BE2C (cell line): ENCODE measurements at regions not wholly inside any gene's neighbourhood (a gene's known extent, or its start where the extent isn't known, plus 50 kb on each side); places are given as distances from the start of the nearest gene placed in this dataset.

ENCODE experiments used
- DNase-seq: peaks from one replicate; pipeline ENCODE4 v3.0.0-alpha.2; 2020
- H3K27me3 ChIP-seq: fragments of 250-450 bp; sonication (Bioruptor Pico); 2 replicates; pipeline ENCODE4 v1.5.1; 2020; ENCODE audit warnings: mild to moderate bottlenecking
- H3K36me3 ChIP-seq: fragments of 250-450 bp; sonication (Bioruptor Pico); 2 replicates; pipeline ENCODE4 v1.5.1; 2020; ENCODE audit warnings: mild to moderate bottlenecking
- H3K4me1 ChIP-seq: fragments of 250-450 bp; sonication (Bioruptor Pico); 2 replicates; pipeline ENCODE4 v1.5.1; 2020
- H3K4me3 ChIP-seq: 2 replicates; pipeline ENCODE4 v1.5.1; 2011; ENCODE audit warnings: low read depth, low read length
- H3K9me3 ChIP-seq: fragments of 250-450 bp; sonication (Bioruptor Pico); 2 replicates; pipeline ENCODE4 v1.5.1; 2020
- TF ChIP-seq, protein P1 (sequence below): IDR thresholded peaks from 2 replicates; pipeline ENCODE4 v1.5.1; 2012; ENCODE audit warnings: mild to moderate bottlenecking, low read depth, low read length

GRCh38 chr12:24229031-24229700, 279.7 kb upstream of the SOX5 start:
- TF ChIP-seq, protein P1, sequence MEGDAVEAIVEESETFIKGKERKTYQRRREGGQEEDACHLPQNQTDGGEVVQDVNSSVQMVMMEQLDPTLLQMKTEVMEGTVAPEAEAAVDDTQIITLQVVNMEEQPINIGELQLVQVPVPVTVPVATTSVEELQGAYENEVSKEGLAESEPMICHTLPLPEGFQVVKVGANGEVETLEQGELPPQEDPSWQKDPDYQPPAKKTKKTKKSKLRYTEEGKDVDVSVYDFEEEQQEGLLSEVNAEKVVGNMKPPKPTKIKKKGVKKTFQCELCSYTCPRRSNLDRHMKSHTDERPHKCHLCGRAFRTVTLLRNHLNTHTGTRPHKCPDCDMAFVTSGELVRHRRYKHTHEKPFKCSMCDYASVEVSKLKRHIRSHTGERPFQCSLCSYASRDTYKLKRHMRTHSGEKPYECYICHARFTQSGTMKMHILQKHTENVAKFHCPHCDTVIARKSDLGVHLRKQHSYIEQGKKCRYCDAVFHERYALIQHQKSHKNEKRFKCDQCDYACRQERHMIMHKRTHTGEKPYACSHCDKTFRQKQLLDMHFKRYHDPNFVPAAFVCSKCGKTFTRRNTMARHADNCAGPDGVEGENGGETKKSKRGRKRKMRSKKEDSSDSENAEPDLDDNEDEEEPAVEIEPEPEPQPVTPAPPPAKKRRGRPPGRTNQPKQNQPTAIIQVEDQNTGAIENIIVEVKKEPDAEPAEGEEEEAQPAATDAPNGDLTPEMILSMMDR = no peak
- Histone ChIP-seq H3K4me1 (no peaks in the 10 kb centered on the region), H3K36me3 (no peaks in the 10 kb centered on the region), H3K27me3 (no peaks in the 10 kb centered on the region), H3K9me3 (no peaks in the 10 kb centered on the region), H3K4me3 (no peak overlapping the region)
- DNase-seq = no peak

GRCh38 chr12:24228371-24228770, 278.9 kb upstream of the SOX5 start:
- H3K27me3 ChIP-seq = no peaks in the 10 kb centered on the region
- TF ChIP-seq, protein P1 = no peak
- DNase-seq = no peak
- H3K36me3 ChIP-seq = no peaks in the 10 kb centered on the region
- H3K4me1 ChIP-seq = no peaks in the 10 kb centered on the region
- no peak overlapping the region for H3K4me3 ChIP-seq
- no peaks in the 10 kb centered on the region for H3K9me3 ChIP-seq

DNA sequence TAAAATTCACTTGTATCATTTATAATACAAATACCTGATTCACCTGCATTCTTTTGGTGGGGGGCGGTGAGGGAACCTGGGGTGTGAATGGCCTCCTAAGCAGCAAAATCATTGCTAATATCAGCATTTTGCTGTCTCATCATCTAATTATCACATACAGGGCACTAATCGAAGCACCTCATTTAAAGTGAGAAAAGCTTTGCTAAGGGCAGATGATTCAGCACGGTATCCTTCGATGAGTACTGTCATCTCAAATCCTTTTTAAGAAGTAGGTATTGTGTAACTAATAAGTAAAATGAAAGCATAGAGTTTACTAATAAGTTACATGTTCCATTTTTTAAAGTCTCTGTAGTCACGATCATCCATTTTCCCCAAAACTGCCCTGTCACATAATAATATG, 278.1 kb upstream of the SOX5 start:
- H3K4me1 ChIP-seq = no peaks in the 10 kb centered on the region
- no peaks in the 10 kb centered on the region for H3K36me3 ChIP-seq
- TF ChIP-seq, protein P1 = no peak
- no peaks in the 10 kb centered on the region for H3K27me3 ChIP-seq
- DNase-seq = no peak
- no peak overlapping the region for H3K4me3 ChIP-seq
- no peaks in the 10 kb centered on the region for H3K9me3 ChIP-seq

GRCh38 chr12:24226745-24227350, 277.4 kb upstream of the SOX5 start:
- no peaks in the 10 kb centered on the region for H3K9me3 ChIP-seq
- no peak overlapping the region for H3K4me3 ChIP-seq
- H3K36me3 ChIP-seq = no peaks in the 10 kb centered on the region
- DNase-seq = no peak
- no peaks in the 10 kb centered on the region for H3K4me1 ChIP-seq
- H3K27me3 ChIP-seq = no peaks in the 10 kb centered on the region
- TF ChIP-seq, protein P1 = no peak

GRCh38 chr12:24224401-24224800, 274.9 kb upstream of the SOX5 start:
- no peaks in the 10 kb centered on the region; the same call in 1 of the 2 replicates for H3K9me3 ChIP-seq
- H3K4me1 ChIP-seq = no peaks in the 10 kb centered on the region
- no peaks in the 10 kb centered on the region for H3K36me3 ChIP-seq
- H3K27me3 ChIP-seq = no peaks in the 10 kb centered on the region
- TF ChIP-seq, protein P1 = no peak
- H3K4me3 ChIP-seq = no peak overlapping the region
- DNase-seq = no peak

DNA sequence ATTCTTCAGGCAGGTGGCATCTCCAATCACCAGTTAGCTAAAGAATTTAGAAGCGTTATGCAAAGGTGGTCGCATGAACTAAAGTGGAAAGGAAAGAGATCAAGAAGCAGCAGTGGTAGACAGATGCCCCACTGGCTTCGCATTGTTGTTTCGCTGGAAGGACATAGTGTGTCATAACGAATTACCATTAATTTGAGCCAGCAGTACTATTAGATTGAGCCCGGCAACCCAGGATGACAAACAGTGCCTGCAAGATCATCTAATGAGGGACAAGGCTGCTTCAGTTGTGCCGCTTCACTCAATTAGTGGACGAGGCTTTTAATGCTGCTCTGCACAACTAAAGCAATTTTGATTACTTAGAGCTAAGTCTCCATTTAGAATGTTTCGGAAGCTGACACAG, 274.5 kb upstream of the SOX5 start:
- TF ChIP-seq, protein P1 = no peak
- DNase-seq = no peak
- no peaks in the 10 kb centered on the region for H3K36me3 ChIP-seq
- H3K4me1 ChIP-seq = no peaks in the 10 kb centered on the region
- no peaks in the 10 kb centered on the region; the same call in 1 of the 2 replicates for H3K9me3 ChIP-seq
- no peaks in the 10 kb centered on the region for H3K27me3 ChIP-seq
- H3K4me3 ChIP-seq = no peak overlapping the region
